LNCaP clone FGC (cell line): ENCODE measurements at regions not wholly inside any gene's neighbourhood (a gene's known extent, or its start where the extent isn't known, plus 50 kb on each side); places are given as distances from the start of the nearest gene placed in this dataset.
A peak's percentile ranks its signal among the peaks of the same experiment; 100 is the strongest.

ENCODE experiments used
- DNase-seq: peaks from one replicate; pipeline ENCODE4 v3.0.0-alpha.2; 2011; ENCODE audit warnings: low read depth
- H3K4me3 ChIP-seq: 2 replicates; pipeline ENCODE4 v1.5.1; 2011; ENCODE audit warnings: mild to moderate bottlenecking, low read depth, low read length, control low read depth
- CTCF ChIP-seq: IDR thresholded peaks from 2 replicates; pipeline ENCODE4 v1.5.1; 2012; ENCODE audit warnings: mild to moderate bottlenecking; ENCODE audit not compliant: control insufficient read depth, insufficient read depth; ENCODE audit errors: extremely low read depth

- DNase-seq, result no peak
- no peak for TF ChIP-seq CTCF
- no peak overlapping the region for H3K4me3 ChIP-seq
Observed at GRCh38 chr12:75894965-75895754, 136.4 kb downstream of the PHLDA1 start.

GRCh38 chr12:75893765-75894164, 137.8 kb downstream of the PHLDA1 start:
- H3K4me3 ChIP-seq, result no peak overlapping the region
- peak; percentile 18 for DNase-seq
- no peak for TF ChIP-seq CTCF

- no peak overlapping the region for H3K4me3 ChIP-seq
- no peak for DNase-seq
- no peak for TF ChIP-seq CTCF
Observed at GRCh38 chr12:75892731-75893408, 138.7 kb downstream of the PHLDA1 start.

- no peak overlapping the region for H3K4me3 ChIP-seq
- no peak for DNase-seq
- no peak for TF ChIP-seq CTCF
Observed at GRCh38 chr12:75891072-75891471, 140.5 kb downstream of the PHLDA1 start.

DNA sequence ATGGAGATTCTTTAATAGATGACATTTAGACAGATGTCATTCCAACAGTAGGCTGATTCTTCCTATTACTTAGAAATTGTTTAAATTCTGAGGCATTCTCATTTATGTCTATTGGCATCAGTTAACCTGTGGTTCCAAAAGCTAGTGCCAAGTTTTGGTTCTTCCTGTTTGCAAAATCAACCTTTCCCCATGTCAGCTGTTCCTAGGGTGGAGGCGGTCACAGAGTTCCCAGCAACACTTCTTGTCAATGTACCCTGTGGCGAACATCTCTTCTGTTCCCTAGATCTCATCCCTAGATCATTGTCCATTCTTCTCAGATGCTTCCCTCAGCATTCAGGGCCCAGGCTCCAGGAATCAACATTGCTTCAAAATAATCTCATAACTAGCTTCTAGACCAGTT, 140.9 kb downstream of the PHLDA1 start:
- DNase-seq, result no peak
- H3K4me3 ChIP-seq, result no peak overlapping the region

DNA sequence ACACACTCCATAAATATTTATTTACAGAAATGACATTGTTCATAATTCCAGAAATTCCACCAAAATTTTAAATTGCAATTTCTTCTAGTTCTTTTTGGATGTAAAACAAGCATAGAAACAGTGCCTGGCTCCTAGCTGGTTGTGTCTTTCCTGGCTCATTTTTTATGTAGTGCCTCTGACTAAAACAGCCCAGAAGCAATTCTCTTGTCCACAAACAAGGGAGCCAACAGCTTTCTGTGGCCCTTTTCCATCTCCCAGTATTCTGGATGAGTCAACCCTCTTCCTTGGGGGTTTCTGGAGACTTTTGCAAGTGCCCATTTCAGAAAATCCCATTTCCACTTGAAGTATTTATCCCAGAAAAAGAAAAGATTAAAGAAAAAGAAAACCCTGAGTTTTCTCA, 141.4 kb downstream of the PHLDA1 start:
- TF ChIP-seq CTCF, result no peak
- no peak overlapping the region for H3K4me3 ChIP-seq
- no peak for DNase-seq

More for the DNA sequence above, 140.9 kb downstream of the PHLDA1 start:
- no peak for TF ChIP-seq CTCF
